Activated T-cell treated with anti-CD3 and anti-CD28 coated beads for 24 hours (primary cell): ENCODE measurements at regions not wholly inside any gene's neighbourhood (a gene's known extent, or its start where the extent isn't known, plus 50 kb on each side); places are given as distances from the start of the nearest gene placed in this dataset.
"Not testable (repeated sequence)": the region's sequence is repeated elsewhere in the genome, so short reads cannot be mapped to it uniquely, and the experiment has no call there.

Experiments
- DNase-seq: peaks from one replicate; pipeline ENCODE4 v3.0.0-alpha.2; 2020; ENCODE audit warnings: low read depth

DNA sequence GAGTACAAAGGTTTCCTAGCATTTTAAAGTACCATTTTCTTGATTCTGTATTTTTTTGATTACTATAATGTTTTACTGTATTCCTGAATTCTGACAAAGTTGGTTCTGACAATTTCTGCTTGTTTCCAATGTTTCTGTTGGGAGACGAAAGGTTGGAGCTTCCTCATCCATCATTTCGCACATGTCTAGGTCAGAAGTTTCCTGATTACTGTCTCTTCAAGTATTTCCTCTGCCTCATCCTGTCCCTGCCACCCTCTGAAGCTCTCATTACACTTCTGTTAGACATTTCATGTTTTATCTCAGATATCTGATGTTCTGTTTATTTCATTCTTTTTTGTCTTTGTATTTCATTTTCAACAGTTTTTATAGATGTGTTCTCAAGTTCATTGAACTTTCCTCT is 895.8 kb downstream of the TSN start:
- no peak for DNase-seq

- DNase-seq = no peak
Observed at GRCh38 chr2:122651780-122652179, 896.3 kb downstream of the TSN start.

- no peak for DNase-seq
Observed at GRCh38 chr2:122652670-122653069, 897.2 kb downstream of the TSN start.

DNA sequence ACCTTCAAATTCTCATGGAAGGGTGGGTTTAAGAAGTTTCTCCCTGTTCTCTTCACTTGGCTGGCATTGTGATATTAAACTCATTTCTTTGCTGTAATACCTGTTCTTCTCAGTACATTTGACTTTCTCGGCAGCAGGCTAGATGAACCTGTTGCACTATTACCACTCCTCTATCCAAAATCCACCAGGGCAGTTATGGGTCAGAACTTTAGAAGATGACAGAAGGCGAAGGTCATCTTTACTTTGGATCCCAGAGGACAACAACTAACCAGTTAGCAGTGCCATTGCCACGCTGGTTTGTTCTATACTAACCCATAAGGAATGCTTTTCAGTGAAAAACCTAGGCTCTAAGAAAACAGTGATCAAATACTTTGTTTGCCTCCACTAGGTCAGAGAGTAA is 901.0 kb downstream of the TSN start:
- no peak for DNase-seq

DNA sequence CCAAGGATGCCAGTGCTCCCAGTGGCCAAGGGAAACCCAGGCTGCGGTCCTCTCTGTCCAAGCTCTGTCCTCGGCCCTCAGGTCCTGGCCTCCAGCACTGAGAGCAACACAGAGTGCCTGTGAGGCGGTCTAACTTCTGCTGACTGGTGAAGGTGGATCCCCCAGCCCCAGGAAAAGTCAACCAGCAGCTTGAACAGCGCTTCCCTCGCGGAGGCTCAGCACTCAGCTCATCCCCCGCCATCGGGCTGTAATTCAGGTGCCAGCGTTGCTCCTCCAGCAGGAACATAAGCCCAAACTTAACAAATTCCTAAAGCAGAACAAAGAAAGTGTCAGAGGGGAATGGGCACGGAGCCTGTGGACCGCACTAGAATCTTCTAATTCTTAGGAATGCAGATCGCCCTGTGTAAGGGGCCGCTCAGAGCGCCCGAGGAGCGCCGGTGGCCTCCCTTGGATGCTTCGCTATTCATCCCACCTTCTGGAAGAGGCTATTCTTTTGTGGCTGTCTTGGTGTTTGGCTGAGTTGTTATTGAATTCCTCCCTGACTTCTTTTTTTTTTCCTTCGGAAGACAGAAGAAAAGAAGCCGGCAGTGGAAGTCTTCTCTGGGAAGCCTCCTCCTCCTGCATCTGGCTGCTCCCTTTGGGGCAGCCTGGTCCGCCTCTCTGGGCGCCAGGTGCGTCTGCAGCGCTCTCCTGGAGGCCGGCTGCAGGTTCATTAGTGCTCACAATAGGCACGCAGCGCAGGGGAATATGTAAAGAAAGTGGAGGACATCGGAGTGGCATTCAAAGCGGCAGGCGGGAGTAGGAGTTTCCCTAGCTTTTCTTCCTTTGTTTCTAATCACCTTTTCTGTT is 905.6 kb downstream of the TSN start:
- DNase-seq = no peak

DNA sequence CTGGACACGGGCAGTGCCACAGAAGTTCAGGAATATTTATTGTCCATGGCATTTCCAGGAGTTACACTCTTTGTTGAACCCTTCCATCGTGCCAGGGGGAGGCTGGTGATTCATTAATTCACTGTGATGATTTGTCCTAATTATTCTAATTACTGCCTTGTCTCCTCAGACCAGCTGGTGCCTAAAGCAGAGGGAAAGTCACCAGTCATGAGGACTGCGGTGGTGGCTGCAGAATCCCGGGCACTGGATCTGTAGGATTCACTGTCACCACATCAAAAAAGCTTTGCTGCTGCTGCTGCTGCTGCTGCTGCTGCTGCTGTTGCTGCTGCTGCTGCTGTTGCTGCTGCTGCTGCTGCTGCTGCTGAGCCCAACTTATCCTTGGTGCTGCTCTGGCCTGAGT is 908.2 kb downstream of the TSN start:
- no peak for DNase-seq

GRCh38 chr2:122669627-122670026 is 914.2 kb downstream of the TSN start:
- no peak for DNase-seq

DNA sequence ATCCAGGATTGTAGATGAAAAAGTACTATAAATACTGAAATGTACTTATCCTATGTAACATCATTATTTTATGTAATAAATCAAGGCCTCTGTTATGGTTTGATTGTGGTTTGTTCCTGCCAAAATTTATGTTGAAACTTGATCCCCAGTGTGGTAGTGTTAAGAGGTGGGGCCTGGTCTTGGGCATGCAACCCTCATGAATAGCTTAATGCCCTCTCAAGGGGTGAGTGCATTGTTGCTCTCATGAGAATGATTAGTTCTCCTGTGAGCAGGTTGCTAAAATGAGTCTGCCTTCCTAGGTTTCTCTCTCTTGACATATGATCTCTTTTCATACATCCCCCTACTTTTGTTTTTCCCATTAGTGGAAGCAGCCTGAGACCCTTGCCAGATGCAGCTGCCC is 915.4 kb downstream of the TSN start:
- DNase-seq = no peak

DNA sequence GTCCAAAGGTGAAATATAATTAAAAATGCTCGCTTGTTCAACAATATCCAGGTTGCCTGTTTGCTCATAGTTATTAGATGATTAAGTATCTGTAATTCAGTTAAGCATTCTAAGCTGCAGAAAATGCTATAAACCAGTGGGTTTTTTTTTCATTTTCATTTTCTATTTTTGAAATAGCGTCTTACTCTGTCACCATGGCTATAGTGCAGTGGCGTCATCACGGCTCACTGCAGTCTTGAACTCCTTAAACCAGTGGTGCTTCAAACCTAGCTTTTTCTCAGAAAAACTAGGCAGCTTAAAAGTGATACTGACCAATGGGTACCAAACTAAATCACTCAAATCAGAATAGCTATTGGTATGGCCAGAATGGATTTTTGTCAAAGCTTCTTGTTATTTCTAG is 925.2 kb downstream of the TSN start:
- no peak for DNase-seq

- DNase-seq = no peak
Observed at GRCh38 chr2:122681626-122682025, 926.2 kb downstream of the TSN start.

DNA sequence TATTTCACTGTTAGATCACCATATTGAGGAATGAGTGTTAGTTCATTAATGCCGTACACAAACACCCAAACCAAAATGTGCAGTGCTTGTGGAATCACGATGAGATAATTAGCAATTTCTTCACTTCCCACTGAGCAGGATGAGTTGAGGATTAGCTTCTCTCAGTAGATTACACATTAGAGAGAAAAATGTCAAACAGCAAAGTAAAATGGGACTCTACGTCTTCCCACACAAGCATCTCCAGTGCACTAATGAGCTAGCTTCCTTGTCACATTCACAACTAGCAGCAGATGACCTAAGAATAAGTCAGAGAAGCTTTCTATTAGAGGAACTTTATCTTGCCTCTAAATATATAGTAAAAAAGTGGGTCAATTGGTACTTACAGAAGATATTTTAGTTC is 926.9 kb downstream of the TSN start:
- DNase-seq = no peak

DNA sequence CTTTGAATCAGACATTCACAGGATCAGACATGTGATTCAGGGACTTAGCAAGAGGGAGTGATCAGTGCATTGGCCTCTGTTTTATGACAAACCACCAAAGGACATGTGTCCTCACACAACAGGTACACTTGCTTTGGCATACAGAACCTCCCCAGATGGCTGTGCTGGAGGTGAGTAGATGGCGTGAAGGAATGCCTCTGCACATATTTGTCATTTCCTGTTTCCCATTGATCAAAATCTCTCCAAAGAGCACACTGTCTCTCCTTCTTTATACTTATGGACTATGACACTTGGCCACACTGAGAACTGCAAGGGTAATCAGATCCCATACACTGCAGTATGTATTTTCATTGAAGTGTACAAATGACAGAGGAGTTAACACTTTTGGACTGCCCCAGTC is 927.6 kb downstream of the TSN start:
- no peak for DNase-seq

DNA sequence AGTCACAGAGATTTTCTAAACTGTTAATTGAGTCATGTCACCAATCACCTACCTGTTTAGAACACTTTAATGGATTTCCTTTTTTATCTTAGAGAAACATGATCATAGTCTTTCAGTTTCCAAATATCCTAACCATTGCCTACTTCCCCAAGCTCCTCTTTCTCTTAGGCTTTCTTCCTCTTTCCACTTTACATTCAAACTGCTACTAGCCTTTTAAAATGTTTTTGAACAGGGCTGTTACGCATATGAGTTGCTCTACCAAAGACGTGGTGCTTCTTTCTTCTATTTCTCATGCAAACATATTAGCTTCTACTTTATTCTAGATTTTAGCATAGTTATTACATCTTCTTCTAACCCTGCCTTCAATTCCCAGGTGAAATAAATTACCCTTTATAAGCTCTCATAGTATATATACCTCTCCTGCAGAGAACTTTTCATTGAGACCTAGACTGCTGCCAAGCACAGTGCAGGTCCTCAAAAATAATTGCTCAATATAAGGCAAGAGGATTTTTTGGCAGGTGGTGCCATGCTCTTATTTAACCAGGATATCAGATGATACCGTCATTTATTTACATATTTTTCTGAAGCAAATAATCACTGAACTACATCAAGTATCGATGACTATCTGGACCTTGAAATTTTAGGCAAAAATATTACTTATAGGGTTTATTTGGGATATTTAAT is 937.1 kb downstream of the TSN start:
- DNase-seq = no peak

GRCh38 chr2:122697415-122697814 is 942.0 kb downstream of the TSN start:
- DNase-seq = no peak

- DNase-seq = no peak
Observed at GRCh38 chr2:122703676-122704075, 948.2 kb downstream of the TSN start.

GRCh38 chr2:122704109-122704563 is 948.7 kb downstream of the TSN start:
- DNase-seq = no peak

- DNase-seq = no peak
Observed at GRCh38 chr2:122705746-122706145, 950.3 kb downstream of the TSN start.

DNA sequence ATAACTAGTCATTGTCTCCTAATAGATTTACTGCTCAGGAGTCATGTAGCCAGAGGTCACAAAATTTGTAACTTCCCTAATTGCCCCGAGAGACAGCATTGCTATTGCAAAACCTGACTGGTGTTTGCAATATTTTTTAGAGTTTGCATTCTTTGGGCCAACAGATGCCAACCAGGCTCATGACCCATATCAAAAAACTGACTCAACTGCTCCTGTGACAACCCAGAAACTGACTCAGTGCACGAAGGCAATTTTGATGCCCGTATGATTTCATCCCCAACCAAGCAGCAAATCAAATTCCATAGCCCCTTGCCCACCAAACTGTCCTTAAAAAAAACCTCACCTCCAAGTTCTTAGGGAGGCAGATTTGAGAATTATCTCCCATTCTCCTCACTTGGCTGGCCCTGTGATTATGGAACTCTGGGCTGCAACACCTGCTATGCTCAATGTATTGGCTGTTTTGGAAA is 951.3 kb downstream of the TSN start:
- DNase-seq = no peak

- no peak for DNase-seq
Observed at GRCh38 chr2:122707224-122707824, 951.9 kb downstream of the TSN start.

DNA sequence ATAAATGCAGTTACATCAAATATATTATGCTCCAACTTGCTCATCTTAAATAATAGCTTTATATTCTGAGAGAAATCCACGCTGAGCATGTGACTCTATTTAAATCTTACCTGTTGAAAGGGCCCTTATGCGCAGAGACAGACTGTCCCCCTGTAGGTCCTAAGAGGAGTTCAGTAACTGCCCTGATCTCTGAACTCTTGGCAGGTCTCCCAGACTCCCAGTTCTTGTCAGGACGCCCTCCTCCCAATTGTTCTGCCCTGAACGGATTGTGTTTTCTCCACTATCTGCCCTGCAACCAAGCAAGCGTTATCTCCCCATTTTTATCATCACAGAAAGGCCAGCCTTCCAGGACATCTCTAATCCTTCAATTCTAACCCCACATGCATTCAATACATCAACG is 954.6 kb downstream of the TSN start:
- DNase-seq = no peak

DNA sequence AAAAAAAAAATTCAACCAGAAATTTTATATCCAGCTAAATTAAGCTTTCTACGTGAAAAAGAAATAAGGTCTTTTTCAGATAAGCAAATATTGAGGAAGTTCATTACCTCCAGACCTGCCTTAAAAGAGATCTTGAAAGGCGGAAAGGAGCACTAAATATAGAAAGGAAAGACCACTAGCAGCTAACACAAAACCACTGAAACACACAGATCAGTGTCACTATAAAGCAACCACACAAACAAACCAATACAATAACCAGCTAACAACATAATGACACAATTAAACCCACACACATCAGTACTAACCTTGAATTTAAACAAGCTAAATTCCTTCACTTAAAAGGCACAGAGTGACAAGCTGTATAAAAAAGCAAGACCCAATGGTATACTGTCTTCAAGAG is 958.3 kb downstream of the TSN start:
- no peak for DNase-seq

DNA sequence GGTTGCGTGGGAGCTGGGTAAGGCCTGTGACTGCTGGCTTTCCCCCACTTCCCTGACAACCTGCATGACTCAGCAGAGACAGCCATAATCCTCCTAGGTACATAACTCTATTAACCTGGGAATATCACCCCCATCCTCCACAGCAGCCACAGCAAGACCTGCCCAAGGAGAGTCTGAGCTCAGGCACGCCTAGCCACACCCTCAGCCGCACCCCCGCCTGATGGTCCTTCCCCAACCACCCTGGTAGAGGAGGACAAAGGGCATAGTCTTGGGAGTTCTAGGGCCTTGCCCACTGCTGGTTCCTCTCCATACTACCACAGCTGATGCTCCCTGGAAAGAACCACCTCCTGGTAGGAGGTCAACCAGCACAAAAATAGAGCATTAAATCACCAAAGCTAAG is 965.4 kb downstream of the TSN start:
- DNase-seq = not testable (repeated sequence)

DNA sequence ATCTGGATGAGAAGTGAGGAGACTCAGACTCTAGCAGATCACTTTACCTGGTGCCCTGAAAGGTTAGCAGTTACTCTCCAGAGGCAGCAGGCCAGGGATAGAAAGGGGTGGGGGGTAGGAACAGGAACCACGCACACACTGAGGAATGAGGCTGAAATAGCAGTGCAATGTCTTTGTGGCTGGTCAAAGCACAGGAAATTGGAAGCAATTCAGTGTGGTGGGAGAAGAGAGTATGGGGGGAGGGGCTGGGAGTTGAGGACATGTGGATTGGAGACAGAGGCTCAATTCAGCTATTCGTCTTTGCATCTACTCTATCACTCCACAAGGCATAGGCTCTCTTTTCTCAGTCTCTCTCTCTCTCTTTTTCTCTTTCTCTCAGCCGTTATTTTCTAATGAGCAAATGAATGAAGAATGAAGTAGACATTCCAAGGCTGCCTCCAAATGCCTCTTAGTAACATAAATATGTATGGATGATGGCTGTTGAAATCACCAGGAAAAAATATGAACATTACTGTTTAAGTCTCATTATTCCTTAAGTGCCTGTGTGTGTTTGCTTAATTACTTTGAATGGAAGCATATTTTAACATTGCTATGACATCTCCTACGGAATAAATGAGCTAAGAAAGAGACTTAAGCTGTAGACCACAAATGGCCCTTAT is 979.4 kb downstream of the TSN start:
- DNase-seq = no peak
